Activated CD4-positive, alpha-beta T cell treated with anti-CD3 and anti-CD28 coated beads for 4 hours (primary cell): ENCODE measurements at regions not wholly inside any gene's neighbourhood (a gene's known extent, or its start where the extent isn't known, plus 50 kb on each side); places are given as distances from the start of the nearest gene placed in this dataset.

ENCODE experiments used
- DNase-seq, 2 donors: peaks; one replicate each; pipeline ENCODE4 v3.0.0-alpha.2; 2020

DNA sequence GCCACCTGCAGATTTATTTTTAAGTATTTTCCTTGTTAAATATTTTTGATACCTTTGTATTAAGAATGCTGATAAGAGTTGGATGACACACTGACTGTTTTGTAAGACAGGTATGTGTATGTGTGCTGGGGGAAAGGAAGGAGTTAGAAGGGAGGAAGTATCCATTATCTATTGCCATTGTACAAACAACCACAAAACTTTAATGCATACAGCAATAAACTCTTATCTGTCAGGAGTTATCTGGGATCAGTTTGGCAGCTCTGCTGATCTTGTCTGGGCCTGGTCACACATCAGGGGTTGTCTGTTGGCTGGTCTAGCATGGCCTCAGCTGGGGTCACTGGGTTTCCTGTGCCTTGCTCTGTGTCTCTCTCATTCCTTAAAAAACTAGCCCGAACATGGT lies 423.9 kb upstream of the USP24 start:
- DNase-seq, result no peak

DNA sequence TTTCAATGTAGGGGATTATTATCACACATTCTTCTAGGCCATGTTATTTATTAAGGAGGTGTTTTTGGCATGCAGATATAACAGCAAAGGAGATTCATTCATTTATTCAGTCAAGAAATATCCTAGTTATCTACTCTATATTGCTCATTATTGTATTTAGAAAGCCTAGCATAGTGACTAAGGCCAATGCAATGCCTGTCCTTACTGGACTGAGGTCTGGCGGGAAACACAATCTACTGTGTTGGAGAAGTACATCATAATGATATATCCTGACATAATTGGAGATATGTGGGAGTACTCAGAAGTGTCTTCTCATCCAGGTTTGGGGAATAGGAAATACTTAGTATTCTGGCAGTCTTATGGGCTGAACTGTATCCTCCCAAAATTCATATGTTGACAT lies 421.5 kb upstream of the USP24 start:
- DNase-seq, result no peak

DNA sequence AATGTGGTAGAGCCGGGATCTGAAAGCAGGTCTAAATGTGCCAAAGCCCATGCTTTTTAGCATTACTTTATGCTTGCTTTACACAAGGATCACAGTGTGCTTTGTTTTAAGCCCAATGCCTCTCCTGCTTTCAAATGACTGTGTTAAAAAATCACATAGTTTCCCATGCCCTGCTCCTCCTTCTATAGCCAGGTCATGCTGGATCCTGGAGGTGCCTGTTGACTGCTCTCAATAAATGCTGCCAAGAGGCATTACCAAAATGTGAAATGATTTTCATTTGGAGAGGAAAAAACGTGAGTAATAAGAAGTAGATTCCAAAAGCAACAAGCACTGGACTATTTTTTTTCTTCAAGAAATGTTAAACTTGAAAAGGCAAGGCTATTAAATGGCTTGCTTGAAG lies 420.7 kb upstream of the USP24 start:
- DNase-seq, result no peak

DNA sequence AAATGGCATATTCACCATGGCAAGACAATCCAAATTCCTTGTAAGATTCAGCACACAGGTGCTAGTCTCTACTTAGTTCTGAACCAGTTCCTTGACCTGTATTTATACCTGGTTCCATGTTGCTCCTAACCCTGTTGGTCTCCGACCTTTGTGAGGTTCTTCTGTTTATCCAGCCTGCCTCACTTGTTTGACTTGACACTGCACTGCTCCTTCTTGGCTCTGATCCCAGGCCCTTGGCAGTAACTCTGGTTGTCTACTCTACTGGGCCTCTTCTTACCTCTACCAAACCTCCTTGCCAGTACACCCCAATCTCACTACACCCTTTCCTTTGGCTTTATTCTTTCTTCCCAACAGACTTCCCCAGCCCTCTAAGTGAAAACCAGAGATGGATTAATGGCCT lies 419.4 kb upstream of the USP24 start:
- no peak for DNase-seq

DNA sequence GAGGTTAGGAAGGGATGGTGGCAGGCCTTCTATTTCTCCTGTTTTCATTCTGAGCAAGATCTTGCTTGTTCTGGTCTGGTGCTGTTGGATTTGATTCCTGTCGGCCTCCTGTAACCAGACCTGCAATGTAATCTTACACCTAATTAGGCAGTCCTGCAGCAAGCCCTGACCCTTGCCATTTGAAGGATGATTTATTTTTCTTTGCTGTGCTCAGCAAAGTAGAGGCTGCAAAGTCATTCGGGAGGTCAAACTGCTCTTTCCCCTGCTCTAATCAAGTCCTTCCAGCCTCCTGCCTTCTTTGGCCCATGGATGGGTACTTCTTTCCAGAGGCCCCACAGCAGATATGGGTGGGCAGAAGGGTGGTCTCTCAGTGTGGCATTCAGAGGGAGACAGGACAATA lies 417.7 kb upstream of the USP24 start:
- DNase-seq, result no peak

DNA sequence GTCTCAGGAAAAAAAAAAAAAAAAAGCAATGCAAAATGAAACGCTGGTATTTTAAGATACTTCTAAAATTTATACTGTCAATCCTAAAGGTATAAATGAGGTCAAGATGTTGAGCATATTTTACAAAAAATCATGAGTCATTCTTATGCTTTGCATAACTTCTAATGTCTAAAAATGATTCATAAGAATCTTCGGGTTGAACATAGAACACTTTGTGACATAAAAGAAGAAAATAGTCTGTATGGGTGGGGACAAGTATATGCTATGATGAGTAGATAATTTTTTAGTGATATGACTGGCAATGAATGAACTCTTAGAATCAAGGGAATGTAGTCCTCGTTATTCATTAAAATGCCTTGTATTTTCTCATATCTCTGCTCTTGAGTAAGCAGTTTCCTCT lies 416.9 kb upstream of the USP24 start:
- no peak for DNase-seq

DNA sequence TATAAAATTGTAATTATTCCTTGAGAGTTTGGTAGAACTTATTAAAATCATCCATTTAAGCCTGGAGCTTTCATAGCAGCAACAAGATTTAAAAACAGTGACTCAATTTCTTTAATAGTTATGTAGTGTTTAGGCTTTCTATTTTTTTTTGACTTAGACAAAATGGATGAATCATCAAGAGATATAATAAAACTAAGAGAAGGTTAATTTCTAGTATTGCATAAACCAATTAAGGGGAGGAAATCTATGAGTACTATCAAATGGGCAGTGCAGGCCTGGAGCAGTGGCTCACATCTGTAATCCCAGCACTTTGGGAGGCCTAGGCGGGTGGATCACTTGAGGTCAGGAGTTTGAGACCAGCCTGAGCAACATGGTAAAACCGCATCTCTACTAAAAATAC lies 416.3 kb upstream of the USP24 start:
- DNase-seq, result no peak

DNA sequence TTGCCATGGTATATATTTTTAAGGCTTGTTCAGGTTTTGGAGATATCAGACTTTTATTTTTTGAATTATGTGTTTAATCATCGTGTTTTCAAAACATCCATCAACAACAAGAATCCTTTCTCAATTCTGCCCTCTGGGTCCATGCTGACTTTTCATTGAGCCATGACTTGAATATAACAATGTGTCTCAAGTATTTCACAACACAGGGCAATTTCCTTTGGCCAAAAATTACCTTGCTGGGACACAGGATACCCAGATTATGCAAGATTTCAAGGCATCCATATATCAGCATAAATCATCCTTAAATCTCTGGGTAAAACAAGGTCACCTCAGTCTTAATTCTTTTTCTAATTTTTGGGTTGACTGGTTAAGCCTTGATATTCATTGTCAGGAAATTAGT lies 411.2 kb upstream of the USP24 start:
- DNase-seq, result no peak

DNA sequence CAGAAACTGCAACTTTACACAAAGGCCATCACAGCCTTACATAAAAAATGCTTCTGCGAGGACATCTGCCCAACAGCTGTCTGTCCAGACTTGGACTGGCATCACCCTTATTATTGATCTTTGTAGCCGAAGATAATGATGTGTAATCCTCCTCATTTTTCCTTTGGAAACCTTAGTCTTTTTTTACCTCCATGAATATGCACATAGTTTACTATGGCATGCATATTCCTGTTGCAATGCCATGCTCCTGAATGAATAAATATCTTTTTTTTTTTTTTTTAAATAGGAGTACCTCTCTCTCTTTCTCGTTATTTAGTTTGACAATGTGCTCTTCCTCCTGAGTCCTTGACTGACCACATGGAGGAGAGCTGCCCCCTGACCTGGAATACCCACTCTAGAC lies 409.6 kb upstream of the USP24 start:
- DNase-seq, result no peak

DNA sequence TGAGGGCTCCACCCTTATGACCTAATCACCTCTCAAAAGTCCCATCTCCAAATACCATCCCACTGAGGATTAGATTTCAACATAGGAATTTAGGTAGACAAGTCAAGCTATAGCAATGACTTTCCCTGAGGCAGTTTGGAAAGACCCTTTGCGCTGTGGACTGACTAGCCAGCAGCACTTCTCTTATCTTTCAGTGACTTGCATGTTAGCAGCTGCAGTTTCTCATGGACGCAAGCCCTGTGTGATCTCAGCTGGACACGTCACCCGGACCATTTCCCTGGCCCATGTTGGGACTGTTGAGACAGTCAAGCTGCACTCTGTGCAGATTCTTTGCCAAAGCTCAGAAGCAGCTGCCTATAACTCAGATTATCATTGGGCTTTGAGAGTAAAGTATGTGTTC lies 408.1 kb upstream of the USP24 start:
- DNase-seq, result no peak

DNA sequence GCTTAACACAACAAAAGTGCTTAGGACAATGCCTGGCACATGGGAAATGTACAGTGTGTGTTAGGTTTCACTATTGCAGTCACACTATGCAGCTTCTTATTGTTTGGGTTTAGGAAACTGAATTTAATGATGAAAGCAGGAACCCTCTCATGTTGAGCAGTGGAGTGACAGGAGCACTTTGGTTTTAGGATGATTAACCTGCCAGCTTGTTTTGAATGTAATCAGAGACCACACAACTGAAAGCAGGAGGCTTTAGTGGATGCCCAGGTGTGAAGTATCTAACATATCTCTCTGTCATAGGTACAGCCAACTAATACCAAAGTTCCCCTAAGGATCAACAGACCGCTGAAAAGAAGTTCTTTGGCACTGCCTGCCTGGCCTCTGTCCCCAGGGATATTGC lies 406.9 kb upstream of the USP24 start:
- no peak for DNase-seq

DNA sequence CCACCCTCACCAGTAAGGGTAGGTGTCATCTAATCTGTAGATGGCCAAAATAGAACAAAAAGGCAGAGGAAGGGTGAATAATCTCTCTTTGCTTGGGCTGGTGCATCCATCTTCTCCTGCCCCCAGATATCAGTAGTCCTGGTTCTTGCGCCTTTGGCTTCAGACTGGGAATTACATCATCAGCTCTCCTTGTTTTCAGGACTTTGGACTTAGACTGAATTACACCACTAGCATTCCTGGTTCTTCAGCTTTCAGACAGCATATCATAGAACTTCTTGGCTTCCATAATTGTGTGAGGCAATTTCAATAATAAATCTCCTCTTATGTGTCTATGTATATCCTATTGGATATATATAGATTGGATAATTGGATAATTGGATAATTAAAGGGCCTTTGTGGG lies 403.0 kb upstream of the USP24 start:
- no peak for DNase-seq

DNA sequence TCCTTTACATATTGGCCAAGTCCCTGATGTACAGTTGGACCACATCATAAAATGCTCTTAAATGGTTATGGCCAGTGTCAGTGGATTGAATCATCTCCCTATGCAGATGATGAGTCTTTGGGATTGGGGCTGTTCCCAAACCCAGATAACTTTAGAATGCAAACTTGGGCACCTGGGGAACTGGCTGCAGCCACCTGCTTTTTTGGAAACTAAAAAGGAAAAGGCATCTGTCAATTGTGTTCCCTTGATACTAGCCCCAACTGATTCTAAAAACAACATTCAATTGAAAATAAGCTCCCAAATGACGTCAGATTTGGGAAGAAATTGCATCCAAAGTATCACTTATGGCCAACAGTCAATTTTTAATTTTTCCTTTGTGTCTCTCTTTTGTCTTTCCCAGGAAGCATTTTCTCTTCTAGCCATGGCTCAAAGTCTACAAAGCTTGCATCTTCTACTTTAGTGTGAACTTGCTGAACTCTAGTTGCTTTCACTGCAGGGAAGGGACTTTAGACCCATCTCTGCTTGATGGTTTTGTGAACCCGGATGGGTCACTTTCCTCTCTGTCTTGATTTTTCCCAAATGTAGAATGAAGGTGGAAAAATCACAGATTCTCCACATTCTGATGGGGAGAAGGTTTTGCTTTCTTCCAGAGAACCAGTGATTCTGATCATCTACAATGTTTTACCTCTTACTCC lies 402.3 kb upstream of the USP24 start:
- no peak for DNase-seq

DNA sequence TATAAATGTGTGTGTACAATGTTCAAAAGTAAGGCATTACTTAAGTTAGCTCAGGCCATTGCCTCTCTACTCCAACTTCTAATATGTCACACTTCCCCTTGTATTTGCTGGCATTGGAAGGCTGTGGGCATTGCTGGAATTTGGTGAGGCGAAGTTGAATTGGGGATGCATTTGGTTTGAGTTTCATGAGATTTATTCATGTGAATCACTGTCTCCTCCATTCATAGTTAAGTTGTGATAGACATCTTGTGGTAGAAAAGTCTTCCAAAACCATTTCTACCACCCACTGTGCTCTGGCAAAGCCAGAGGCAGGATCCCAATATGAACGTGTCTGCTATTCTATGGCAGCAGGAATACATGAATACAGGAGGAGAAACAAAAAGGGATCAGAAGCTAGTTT lies 397.8 kb upstream of the USP24 start:
- DNase-seq, result no peak

DNA sequence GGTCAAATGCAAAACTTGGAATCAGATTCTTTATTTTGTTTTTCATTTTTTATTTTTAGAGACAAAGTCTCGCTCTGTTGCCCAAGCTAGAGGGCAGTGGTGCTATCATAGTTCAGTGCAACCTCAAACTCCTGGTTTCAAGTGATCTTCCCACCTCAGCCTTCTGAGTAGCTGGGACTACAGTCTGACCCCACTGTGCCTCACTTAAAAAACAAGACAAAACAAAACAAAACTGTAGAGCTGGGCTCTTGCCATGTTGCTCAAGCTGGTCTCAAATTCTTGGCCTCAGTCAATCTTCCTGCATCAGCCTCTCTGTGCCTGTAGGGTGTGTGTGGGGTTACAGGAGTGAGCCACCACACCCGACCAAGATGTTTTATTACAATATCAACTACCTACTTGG lies 396.0 kb upstream of the USP24 start:
- DNase-seq, result no peak

DNA sequence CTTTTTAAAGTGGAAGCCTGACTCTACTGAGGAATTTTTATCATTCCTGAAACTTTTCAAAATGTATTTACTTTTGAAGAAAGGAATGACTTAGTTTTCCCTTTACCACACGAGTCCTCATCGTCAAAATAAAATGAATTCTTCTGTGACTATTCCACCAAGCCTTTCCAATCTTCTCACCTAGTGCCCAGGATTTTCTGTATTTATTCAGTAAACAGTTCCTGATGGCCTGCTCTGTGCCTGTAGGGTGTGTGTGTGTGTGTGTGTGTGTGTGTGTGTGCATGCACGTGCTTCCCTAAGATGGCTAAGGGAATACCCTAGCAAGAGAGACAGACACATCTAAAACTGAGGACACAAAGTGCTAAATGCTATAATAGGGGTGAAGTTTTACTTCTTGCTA lies 395.0 kb upstream of the USP24 start:
- DNase-seq, result no peak

DNA sequence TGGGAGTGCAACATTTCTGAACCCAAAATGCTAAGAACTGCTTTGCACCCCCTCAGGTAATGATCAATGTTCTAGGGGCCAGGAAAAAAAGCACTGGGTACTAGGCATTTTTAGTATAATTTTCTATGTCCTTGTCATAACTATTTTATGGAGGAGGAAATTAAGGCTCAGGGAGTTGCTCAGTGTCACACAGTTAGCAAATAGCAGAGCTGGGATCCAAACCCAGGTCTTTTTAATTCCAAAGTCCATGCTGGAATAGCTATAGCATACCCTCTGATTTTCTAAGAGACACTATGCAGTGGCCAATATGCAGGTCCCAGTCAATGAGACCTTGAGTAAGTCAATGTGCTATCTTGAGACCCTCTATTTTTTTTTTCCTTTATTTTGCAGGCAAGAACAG lies 394.5 kb upstream of the USP24 start:
- DNase-seq, result no peak

DNA sequence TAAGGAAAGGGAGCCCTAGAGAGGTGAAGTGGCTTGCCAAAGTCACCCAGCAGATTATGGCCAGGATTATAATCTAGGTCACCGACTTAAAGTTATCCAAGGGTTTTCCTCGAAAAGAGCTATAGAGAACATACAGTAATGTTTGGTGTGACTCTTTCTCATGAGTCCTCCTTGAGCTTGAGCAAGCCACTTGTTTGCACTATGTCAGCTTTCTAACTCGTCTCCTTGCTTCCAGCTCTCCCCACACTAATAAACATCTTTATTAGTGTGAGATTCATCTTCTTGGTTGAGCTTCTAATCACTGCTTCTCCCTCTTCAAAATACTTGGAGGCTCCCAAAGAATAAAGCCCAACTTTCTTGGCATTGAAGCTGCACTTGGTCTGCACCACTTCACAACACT lies 390.0 kb upstream of the USP24 start:
- DNase-seq, result no peak

DNA sequence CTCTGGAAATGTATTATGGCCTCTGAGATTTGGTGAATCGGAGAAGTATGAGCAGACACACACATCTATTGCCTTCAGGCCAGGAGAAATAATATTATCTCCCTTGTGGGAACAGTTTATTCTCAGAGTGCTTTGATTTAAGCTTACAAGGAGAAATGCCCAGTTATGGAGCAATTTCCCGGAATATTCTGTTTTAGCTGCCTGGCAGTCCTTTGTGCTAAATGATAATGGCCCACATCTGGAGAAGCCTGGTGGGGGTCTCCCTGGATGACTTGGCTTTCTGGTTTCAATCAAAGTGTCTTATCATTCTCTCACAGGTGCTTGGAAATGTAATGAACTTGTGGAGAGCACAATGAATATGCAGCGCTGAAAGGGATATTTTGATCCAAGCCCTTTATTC lies 389.6 kb upstream of the USP24 start:
- no peak for DNase-seq

DNA sequence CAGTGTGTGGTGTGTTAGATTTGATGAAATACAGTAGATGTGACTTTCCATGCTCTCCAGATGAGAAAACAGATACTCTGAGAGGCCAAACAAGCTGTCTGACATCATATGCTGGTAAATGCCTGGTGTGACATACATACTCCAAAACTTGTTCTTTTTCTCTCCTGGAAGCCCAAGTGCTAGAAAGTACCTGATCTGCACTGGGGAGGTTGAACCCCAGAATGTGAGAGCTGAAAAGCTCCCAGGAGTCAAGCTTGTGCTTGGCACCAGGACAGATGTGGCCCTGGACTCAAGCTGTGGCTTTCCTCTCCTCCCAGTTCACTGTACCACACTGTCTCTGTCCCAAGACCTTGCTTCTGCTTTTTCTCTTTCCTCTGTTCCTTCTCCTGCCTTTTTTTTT lies 389.0 kb upstream of the USP24 start:
- DNase-seq, result no peak

DNA sequence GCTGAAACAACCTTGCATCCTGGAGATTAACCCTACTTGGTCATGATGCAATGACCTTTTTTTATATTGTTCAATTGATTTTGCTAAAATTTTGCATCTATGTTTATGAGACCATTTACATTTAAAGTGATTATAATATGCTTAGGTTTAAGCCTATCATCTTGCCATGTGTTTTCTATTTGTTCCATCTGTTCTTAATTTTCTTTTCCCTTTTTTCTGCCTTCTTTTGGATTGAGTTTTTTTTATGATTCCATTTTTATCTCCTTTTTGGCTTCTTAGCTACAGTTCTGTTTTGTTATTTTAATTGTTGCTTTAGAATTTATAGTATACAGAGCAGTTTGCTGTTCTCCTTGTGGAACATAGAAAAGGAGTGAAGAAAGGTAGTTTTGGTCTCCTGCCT lies 385.1 kb upstream of the USP24 start:
- no peak for DNase-seq

DNA sequence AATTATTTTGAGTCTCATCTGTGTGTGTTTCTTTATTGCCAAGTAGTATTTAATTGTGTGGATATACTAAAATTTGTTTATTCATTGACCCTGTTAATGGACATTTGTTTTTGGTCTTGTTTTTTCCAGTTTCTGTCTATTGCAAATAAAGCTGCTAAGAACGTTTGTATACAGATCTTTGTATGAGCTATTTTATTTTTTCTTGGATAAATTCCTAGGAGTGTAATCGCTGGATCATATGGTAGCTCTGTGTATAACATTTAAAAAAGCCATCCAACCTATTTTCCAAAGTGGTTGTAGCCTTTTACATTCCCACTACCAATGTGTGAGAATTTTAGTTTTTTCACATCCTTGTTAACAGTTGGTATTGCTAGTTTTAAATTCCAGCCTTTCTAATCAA lies 382.7 kb upstream of the USP24 start:
- no peak for DNase-seq

DNA sequence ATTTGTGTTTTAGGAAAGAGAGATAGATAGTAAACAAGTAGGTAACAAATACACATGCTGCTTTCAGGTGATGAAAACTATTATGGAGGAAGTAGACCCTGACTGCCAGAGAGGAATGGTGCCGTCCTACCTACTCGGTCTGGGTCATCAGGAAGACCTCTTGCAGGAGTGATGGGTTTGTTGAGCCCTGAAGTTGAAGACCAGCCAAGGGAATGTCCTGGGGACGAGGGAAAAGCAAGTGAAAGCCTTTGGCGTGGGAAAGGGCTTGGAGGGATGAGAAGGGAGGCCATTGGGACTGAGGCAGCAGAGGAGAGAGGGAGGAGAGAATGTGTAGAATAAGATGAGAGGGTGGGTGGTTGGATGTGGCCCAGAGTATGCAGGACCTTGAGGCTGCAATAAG lies 379.5 kb upstream of the USP24 start:
- DNase-seq, result no peak

DNA sequence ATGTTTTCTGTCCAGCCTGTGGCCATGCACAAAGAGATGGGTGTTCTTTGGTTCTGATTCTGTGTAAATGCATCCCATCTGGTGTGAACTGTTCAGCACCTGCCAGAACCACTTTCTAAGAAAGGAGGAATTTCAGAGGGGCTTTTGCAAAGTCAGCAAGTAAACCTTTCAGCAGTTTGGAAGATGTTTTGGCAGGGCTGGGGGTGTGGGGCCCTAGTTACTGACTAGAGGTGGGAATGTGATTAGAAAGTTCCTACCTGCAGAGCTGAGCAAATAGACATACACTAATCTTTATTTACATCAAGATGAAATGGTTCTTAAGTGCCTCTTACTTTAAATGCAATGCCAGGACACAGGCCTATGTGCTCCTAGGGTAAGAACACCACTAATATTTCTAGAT lies 378.1 kb upstream of the USP24 start:
- DNase-seq, result no peak

DNA sequence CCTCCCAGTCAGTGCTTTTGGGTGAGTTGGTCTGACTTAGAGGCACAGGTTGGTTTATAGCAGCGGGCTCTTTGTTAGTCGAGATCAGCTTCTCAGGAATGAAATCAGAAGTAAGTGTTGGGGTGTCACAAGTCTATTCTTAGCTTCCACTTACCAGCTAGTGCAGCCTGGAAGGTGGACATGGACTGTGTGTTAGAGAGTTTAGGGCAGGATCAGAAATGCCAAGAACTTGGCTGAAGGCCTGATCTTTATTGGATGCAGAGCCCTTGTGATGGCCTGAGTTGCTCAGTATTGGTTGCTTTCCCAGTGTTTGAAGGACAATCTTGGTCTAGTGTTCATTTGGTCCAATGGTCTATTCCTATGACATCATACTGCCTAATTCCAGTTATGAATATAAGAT lies 377.0 kb upstream of the USP24 start:
- no peak for DNase-seq
